Stimulated activated CD8-positive, alpha-beta memory T cell treated with anti-CD3 and anti-CD28 coated beads, Interleukin-15, amount 100 ng/mL, for 4 hours (primary cell): ENCODE measurements at regions not wholly inside any gene's neighbourhood (a gene's known extent, or its start where the extent isn't known, plus 50 kb on each side); places are given as distances from the start of the nearest gene placed in this dataset.

ENCODE experiments used
- DNase-seq, 2 donors: peaks; one replicate each; pipeline ENCODE4 v3.0.0-alpha.2; 2020; ENCODE audit warnings: low read depth in 2 of 2

DNA sequence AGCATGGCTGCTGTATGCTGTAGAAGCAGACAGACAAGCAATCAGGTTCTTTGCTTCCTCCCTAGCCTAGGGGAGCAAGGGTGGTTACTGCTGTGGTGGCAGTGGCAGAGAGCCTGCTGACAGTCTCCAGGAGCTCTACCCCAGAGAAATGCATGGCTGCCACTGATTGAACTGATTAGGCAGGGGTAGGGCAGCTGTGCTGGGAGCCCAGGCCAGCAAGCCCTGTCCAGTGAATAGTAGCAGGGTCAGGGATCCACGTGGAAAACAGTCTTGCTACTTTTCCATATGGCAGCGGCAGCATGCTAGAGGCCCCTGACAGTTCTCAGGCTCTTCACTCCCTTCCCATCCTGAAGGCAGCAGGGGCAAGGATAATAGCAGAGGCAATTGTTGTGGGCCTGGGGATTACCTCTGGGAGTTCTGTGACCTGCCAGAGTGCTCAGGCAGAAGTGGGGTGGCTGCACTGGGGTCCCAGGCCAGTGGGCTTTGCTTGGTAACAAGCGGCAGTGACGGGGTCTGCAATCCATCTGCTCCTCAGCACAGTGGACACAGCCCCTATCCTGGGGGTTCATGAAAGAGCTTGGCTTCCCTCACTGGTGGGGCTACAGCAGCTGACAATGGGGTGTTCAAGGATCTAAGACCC lies 558.8 kb upstream of the GHITM start:
- DNase-seq, result no peak

- no peak for DNase-seq
Observed at GRCh38 chr10:83582407-83583095, 556.8 kb upstream of the GHITM start.

DNA sequence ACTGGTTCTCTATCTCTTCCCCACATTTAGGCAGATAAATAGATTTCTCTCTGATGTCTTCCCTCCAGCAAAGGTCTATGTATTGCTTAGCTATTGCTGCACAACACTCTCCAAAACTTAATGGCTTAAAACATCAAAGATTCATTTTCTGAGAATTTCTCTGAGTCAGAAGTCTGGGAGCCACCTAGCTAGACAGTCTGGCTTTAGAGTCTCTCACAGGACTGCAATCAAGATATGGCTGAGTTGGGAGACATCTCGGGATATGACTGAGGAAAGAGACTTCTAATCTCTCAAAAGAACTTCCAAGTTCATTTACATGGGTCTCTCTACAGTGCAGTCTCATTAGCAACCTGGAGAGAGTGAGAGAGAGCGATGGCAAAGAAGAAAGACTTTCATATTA lies 553.6 kb upstream of the GHITM start:
- no peak for DNase-seq

DNA sequence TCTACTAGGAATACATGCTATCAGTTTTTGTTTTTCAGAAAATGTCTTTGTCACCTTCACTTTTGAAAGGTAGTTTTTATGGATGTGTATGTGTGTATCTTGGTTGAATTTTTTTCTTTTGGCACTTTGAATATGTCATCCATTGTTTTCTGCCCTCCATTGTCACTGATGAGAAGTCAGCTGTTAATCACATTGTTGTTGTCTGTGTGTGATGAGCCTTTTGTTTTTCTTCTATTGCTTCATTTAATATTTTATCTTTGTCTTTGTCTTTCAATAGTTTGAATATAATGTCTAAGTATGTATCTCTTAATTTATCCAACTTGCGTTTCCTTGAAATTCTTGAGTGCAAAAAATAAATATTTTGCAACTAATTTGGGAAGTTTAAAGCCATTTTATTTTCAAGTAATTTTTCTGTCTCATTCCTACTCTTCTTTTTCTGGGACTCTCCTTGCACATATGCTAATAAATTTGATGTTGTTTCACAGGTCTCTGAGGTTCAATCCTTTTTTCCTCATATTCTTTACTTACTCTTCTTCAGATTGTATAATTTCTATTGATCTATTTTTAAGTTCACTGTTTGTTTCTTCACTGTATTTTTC lies 546.9 kb upstream of the GHITM start:
- no peak for DNase-seq

DNA sequence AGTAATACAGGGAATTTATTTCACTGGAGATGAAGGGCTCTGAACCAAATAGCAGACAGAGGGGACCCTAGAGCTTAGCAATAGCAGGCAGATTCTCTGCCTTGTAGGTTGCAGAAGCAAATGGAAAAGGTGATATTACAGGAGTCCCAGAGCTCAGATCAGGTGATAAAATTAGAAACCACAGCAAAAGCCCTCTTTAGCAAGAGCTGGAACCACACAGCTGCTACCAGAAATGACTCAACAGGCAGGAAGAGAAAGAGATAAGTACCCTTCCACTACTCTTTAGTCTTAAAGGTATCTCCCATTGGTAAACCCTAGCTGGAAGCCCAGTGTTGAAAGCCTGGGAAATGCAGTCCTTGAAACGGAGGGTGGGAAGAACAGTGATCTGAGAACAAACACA lies 535.6 kb upstream of the GHITM start:
- DNase-seq, result no peak

- DNase-seq, result no peak
Observed at GRCh38 chr10:83605783-83606630, 533.3 kb upstream of the GHITM start.

DNA sequence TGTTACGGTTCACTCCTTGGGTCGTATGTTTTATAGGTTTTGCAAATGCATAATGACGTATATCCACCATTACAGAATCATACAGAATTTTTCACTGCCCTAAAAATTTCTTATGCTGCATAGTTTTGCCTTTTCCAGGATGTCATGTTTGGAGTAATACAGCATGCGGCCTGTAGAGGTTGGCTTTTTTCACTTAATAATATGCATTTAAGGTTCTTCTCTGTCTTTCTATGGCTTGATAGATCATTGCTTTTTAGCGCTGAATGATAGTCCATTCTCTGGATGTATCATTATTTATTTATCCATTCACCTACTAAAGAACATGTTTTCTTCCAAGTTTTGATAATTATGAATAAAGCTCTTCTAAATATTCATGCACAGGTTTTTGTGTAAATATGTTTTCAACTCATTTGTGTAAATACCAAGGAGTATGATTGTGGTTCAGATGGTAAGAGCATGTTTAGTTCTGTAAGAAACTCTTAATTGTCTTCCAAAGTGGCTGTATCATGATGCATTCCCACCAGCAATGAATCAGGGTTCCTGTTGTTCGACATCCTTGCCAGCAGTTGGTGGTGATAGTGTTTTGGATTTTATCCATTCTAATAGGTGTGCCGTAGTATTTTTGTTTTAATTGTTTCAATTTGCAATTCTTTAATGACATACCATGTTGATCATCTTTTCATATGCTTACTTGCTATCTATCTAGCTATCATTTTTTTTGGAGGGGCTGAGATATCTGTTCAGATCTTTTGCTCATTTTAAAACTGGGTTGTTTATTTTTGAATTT lies 531.2 kb upstream of the GHITM start:
- DNase-seq, result no peak

DNA sequence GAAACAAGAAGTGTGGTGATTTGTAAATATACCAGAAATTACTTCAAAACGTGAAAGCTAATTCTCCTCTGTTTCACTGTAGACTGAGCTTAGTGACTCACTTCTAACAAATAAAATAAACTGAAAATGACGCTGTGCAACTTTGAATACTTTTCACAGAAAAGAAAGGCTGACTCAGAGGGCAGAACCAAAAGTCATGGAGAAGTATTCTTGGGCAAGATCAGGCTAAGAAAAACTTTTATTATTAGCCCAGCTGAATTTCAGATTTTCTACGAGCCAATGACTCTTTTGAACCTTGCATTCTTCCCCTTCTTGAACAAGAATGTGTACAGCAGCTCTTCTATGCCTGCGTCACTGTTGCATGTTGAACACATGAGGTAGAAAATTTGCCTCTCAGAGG lies 527.3 kb upstream of the GHITM start:
- DNase-seq, result no peak

DNA sequence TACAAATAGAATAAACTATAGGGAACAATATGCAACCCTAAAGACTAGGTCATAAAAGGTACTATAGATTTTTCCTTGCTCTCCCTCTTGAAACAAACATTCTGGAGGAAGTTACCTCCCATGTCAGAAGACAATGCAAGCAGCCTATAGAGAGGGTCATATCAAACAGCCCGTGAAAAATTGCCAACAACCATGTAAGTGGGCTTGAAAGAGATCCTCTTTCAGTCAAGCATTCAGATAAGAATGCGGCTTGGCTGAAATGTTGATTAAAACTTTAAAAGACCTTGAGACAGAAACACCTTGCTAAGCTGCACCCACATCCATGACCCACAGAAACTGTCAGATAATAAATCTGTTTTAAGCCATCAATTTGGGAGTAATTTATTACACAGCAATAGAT lies 526.6 kb upstream of the GHITM start:
- DNase-seq, result no peak

DNA sequence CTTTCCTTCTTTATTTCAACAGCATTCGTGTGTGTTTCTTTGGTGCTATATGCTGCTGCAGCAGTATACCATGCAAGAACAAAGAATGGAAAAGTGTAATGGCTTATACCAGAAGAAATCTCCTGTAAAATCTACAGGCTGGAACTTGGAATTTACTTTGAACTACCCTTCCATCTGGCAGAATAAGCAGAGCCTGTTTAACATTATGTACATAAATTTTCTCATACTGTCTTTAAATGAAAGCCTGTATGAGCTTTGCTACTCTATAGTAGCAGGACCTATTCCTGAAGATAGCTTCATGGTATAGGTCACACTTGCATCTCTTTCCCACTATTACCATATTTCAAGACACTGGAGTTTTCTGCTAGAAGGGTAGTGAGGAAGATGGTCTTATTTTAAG lies 522.1 kb upstream of the GHITM start:
- no peak for DNase-seq

DNA sequence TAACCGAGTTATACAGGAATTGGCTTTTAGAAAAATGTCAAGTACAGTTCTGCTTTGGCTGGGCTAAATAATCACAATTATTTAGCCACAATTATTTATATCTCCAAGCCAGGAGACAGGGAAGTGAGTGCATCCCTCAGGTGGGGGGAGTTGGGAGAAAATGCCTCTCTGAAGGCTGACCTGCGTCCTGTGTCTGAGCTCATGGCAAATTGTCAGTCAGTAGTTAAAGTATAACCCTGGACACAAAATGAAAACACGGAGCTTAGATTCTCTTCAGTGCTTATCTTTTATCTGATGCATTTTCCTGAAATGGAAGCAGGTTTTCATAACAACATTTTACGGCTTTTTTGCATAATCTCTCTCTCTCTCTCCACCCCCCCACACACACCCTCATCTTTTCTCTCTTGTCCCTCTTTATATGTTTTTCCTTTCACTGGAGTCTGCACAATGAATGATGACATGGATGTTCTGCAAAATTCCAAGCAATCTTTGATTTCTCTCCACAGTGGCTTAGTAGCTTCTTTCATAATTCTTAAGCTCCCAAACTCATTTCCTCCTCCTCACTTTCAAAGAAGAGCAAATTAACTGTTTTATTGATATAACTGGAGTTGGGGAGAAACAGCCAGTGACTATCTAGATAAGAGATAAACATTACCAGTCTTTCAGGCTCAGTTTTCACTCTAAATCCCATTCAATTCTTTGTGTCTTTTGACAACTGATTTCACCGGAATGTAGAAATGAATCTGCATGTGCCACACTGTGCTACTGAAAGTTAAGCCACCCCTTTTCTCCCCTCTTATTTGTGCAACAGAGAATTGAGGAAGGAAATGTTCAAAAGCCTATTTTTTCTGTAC lies 521.4 kb upstream of the GHITM start:
- no peak for DNase-seq

- DNase-seq, result no peak
Observed at GRCh38 chr10:83625831-83626360, 513.4 kb upstream of the GHITM start.

- DNase-seq, result no peak
Observed at GRCh38 chr10:83632701-83633100, 506.6 kb upstream of the GHITM start.

- DNase-seq, result no peak
Observed at GRCh38 chr10:83633547-83633946, 505.8 kb upstream of the GHITM start.

DNA sequence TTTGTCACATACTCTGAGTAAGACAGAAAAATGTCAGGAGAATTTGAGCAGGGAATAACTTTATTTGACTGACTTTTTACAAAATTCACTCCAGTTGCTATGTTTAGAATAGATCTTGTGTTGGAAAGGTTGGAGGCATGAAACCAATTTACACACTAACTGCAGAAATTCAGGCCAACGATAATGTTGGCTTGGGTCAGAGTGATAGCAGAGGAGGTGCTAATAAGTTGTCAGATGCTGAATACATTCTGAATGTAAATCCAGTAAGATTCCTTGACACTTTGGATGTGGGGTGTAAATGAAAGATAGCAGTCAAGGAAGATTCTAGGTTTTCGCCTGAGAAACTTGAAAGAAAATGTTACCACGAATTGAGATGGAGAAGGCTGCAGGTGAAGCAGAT lies 502.5 kb upstream of the GHITM start:
- no peak for DNase-seq

- no peak for DNase-seq
Observed at GRCh38 chr10:83647526-83647925, 491.8 kb upstream of the GHITM start.

- DNase-seq, result no peak
Observed at GRCh38 chr10:83648201-83648600, 491.1 kb upstream of the GHITM start.

GRCh38 chr10:83649471-83649870 lies 489.8 kb upstream of the GHITM start:
- DNase-seq, result no peak

GRCh38 chr10:83654689-83655088 lies 484.6 kb upstream of the GHITM start:
- no peak for DNase-seq

GRCh38 chr10:83656924-83657323 lies 482.4 kb upstream of the GHITM start:
- no peak for DNase-seq
